ENCODE measurements at regions not wholly inside any gene's neighbourhood (a gene's known extent, or its start where the extent isn't known, plus 50 kb on each side); places are given as distances from the start of the nearest gene placed in this dataset.

DNA sequence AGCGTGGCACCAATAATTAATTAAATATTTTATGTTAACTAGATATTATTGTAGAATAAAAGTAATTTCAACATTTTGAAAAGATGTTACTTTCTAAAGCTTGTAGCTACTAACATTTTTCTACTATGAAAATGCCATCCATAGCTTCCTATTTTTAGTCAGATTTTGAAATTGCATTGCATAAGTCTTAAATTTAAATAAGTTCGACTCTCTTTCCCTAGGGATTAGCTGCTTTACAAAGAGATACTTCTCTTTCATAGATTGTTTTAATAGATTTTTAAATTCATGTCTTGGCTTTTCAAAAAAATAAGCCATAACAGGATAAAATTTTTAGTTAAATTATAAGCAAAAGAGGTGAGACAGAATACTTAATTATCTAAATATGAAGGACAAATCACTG lies 1279.6 kb downstream of the KCNT2 start:
- no peaks in the 10 kb centered on the region for H3K4me1 ChIP-seq (ENCODE audit: low read length)
- H3K4me2 ChIP-seq (ENCODE audit: low read depth, low read length, poor library complexity, severe bottlenecking) = no peak overlapping the region
- DNase-seq = no peak
- no peaks in the 10 kb centered on the region for H3K27me3 ChIP-seq (ENCODE audit: low read length)
- H3K9me3 ChIP-seq (ENCODE audit: low read length) = peaks cover 24% of the 10 kb centered on the region; the same call in 1 of the 2 replicates
- no peaks in the 10 kb centered on the region for H3K36me3 ChIP-seq (ENCODE audit: insufficient read depth, low read length)
- no peak overlapping the region for H3K9ac ChIP-seq (ENCODE audit: low read length)
- H4K20me1 ChIP-seq (ENCODE audit: insufficient read depth, low read depth, low read length) = no peaks in the 10 kb centered on the region
- no peak overlapping the region for H3K27ac ChIP-seq (ENCODE audit: low read length)
- H3K9me2 ChIP-seq (replicated peaks; ENCODE audit: insufficient read depth, low read length) = no peaks in the 10 kb centered on the region
- H2AFZ ChIP-seq (ENCODE audit: low read length) = no peak overlapping the region
- H3K4me3 ChIP-seq (ENCODE audit: low read length) = no peak overlapping the region
- H3K79me2 ChIP-seq (ENCODE audit: low read length) = no peaks in the 10 kb centered on the region

DNA sequence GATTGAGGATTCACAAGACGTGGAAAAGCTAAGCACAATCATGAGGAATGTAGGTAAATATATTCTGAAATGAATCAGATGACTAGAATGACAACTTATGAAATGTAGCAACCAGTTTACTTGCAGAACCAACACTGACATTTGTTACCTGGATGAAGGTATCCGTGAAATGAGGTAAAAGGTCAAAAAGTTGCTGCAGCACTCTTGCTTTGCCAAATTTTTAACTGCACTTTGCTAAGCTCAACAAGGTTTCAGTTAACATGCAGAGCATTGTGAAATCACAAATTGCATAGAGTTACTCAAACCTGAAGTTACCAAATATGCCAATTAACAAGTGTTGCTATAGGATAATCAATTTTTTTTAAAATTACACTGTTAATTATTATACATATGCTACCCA lies 1280.1 kb downstream of the KCNT2 start:
- H3K79me2 ChIP-seq (ENCODE audit: low read length) = no peaks in the 10 kb centered on the region
- DNase-seq = no peak
- H3K9ac ChIP-seq (ENCODE audit: low read length) = no peak overlapping the region
- H3K27me3 ChIP-seq (ENCODE audit: low read length) = no peaks in the 10 kb centered on the region
- no peaks in the 10 kb centered on the region for H3K36me3 ChIP-seq (ENCODE audit: insufficient read depth, low read length)
- no peaks in the 10 kb centered on the region for H4K20me1 ChIP-seq (ENCODE audit: insufficient read depth, low read depth, low read length)
- H3K9me3 ChIP-seq (ENCODE audit: low read length) = peaks cover 27% of the 10 kb centered on the region
- no peak overlapping the region for H3K4me3 ChIP-seq (ENCODE audit: low read length)
- no peak overlapping the region for H3K27ac ChIP-seq (ENCODE audit: low read length)
- no peaks in the 10 kb centered on the region for H3K4me1 ChIP-seq (ENCODE audit: low read length)
- no peak overlapping the region for H2AFZ ChIP-seq (ENCODE audit: low read length)
- H3K9me2 ChIP-seq (replicated peaks; ENCODE audit: insufficient read depth, low read length) = no peaks in the 10 kb centered on the region
- H3K4me2 ChIP-seq (ENCODE audit: low read depth, low read length, poor library complexity, severe bottlenecking) = no peak overlapping the region

DNA sequence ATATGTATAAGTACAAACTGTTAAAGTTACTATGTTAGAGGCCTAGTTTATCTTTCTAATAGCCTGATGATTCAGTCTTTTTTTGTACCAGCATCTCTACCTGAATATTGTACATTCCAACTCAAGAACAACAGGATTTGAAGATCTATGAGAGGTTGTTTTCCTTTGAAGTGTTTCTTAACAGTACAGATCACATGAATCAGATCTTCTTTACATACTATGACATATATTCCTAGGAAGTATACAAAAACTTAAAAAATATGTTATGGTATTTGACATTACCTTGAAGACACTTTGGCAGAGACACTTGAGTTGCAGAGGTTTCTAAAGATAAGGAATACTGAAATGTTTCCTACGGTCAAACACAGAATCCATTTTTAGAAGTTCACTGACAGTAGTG lies 1280.9 kb downstream of the KCNT2 start:
- H3K9me3 ChIP-seq (ENCODE audit: low read length) = peaks cover 31% of the 10 kb centered on the region
- H3K9ac ChIP-seq (ENCODE audit: low read length) = no peak overlapping the region
- no peaks in the 10 kb centered on the region for H3K9me2 ChIP-seq (replicated peaks; ENCODE audit: insufficient read depth, low read length)
- no peaks in the 10 kb centered on the region for H3K27me3 ChIP-seq (ENCODE audit: low read length)
- no peak for DNase-seq
- no peaks in the 10 kb centered on the region for H3K79me2 ChIP-seq (ENCODE audit: low read length)
- H4K20me1 ChIP-seq (ENCODE audit: insufficient read depth, low read depth, low read length) = no peaks in the 10 kb centered on the region
- no peaks in the 10 kb centered on the region for H3K4me1 ChIP-seq (ENCODE audit: low read length)
- no peak overlapping the region for H3K4me3 ChIP-seq (ENCODE audit: low read length)
- no peak overlapping the region for H2AFZ ChIP-seq (ENCODE audit: low read length)
- H3K4me2 ChIP-seq (ENCODE audit: low read depth, low read length, poor library complexity, severe bottlenecking) = no peak overlapping the region
- H3K36me3 ChIP-seq (ENCODE audit: insufficient read depth, low read length) = no peaks in the 10 kb centered on the region
- H3K27ac ChIP-seq (ENCODE audit: low read length) = no peak overlapping the region

DNA sequence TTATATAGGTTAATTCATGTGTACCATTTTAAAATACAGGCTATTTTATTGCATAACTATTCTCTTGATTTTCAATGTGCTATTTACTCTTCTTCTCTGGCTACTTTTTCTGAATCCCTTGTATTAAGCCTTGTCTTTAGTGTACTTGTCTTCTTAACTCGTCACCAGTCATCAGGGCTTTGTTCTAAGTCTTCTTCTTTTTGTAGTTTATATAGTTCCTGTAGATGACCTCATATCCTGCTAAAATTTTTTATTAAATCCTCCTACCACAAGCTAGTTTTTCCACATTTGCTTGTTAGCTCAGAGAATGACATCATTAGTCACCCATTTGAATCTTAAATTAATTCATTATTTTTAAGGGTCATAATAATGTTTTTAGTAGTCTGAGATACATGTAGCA lies 1281.9 kb downstream of the KCNT2 start:
- no peak overlapping the region for H3K4me2 ChIP-seq (ENCODE audit: low read depth, low read length, poor library complexity, severe bottlenecking)
- H3K4me1 ChIP-seq (ENCODE audit: low read length) = no peaks in the 10 kb centered on the region
- no peak for DNase-seq
- no peak overlapping the region for H3K27ac ChIP-seq (ENCODE audit: low read length)
- H3K9ac ChIP-seq (ENCODE audit: low read length) = no peak overlapping the region
- H3K9me2 ChIP-seq (replicated peaks; ENCODE audit: insufficient read depth, low read length) = no peaks in the 10 kb centered on the region
- peaks cover 30% of the 10 kb centered on the region for H3K9me3 ChIP-seq (ENCODE audit: low read length)
- no peaks in the 10 kb centered on the region for H3K36me3 ChIP-seq (ENCODE audit: insufficient read depth, low read length)
- H3K27me3 ChIP-seq (ENCODE audit: low read length) = no peaks in the 10 kb centered on the region
- H4K20me1 ChIP-seq (ENCODE audit: insufficient read depth, low read depth, low read length) = no peaks in the 10 kb centered on the region
- H2AFZ ChIP-seq (ENCODE audit: low read length) = no peak overlapping the region
- no peaks in the 10 kb centered on the region for H3K79me2 ChIP-seq (ENCODE audit: low read length)
- no peak overlapping the region for H3K4me3 ChIP-seq (ENCODE audit: low read length)

DNA sequence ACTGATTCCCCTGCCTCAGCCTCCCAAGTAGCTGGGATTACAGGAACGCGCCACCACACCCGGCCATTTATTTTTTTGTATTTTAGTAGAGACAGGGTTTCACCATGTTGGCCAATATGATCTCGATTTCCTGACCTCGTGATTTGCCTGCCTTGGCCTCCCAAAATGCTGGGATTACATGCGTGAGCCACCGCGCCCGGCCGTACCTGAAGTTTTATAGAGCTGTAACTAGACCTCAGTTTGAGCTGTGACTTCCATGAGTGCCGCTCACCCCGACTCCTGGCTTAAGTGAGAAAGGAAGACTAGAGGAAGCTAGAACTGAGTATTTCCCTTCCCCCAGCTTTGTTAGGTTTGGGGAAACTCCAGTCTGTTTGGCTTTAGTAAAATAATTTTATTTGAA lies 1283.1 kb downstream of the KCNT2 start:
- no peak overlapping the region for H2AFZ ChIP-seq (ENCODE audit: low read length)
- H3K9me3 ChIP-seq (ENCODE audit: low read length) = peaks cover 34% of the 10 kb centered on the region
- no peaks in the 10 kb centered on the region for H3K36me3 ChIP-seq (ENCODE audit: insufficient read depth, low read length)
- H3K27ac ChIP-seq (ENCODE audit: low read length) = no peak overlapping the region
- no peak overlapping the region for H3K4me2 ChIP-seq (ENCODE audit: low read depth, low read length, poor library complexity, severe bottlenecking)
- no peaks in the 10 kb centered on the region for H3K79me2 ChIP-seq (ENCODE audit: low read length)
- H3K9me2 ChIP-seq (replicated peaks; ENCODE audit: insufficient read depth, low read length) = no peaks in the 10 kb centered on the region
- no peaks in the 10 kb centered on the region for H3K27me3 ChIP-seq (ENCODE audit: low read length)
- no peak overlapping the region for H3K9ac ChIP-seq (ENCODE audit: low read length)
- no peaks in the 10 kb centered on the region for H3K4me1 ChIP-seq (ENCODE audit: low read length)
- H4K20me1 ChIP-seq (ENCODE audit: insufficient read depth, low read depth, low read length) = no peaks in the 10 kb centered on the region
- DNase-seq = no peak
- H3K4me3 ChIP-seq (ENCODE audit: low read length) = no peak overlapping the region

DNA sequence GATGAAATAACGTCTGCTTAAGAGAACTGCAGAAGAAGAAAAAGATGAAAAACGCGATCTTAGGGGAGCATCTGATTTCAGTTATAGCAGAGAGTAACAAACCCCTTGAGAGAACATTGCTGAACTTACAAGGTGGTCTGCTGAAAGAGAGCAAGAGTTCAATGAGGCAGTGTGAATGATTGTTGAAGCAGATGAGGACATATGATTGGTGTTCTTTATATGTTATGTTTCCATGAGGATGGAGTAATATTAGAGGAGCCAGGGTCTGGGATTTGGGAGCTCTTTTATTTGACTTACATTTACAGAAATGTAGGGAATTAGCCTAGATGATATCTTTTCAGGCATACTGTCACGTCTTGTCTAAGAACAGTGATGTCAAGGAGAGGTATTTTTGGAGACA lies 1302.0 kb downstream of the KCNT2 start:
- DNase-seq = no peak
- H4K20me1 ChIP-seq (ENCODE audit: insufficient read depth, low read depth, low read length) = no peaks in the 10 kb centered on the region

DNA sequence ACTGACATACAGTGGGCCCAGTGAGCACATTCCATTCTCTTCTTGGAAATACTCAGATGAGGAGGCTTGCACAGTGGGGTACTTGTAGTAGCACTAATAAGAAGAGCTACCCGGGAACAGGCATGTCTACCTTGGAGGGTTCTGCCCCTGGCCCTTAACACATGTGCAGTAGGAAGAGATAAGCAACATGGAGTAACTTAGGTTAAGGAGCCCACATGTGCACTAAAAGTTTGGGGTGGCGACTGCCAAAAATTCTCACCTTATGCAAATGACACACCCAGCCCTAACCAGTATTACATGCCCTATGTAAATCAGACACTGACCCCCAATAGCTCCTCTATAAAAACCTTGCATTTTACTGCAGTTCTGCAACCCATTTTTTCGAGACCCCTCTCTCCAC lies 1313.3 kb downstream of the KCNT2 start:
- Histone ChIP-seq H3K9me3 (ENCODE audit: low read length) (peaks cover 6% of the 10 kb centered on the region; the same call in 1 of the 2 replicates), H4K20me1 (ENCODE audit: insufficient read depth, low read depth, low read length) (no peaks in the 10 kb centered on the region), H3K9me2 (replicated peaks; ENCODE audit: insufficient read depth, low read length) (no peaks in the 10 kb centered on the region), H3K27ac (ENCODE audit: low read length) (no peak overlapping the region), H3K4me3 (ENCODE audit: low read length) (no peak overlapping the region), H3K27me3 (ENCODE audit: low read length) (no peaks in the 10 kb centered on the region), H2AFZ (ENCODE audit: low read length) (no peak overlapping the region), H3K9ac (ENCODE audit: low read length) (no peak overlapping the region), H3K36me3 (ENCODE audit: insufficient read depth, low read length) (no peaks in the 10 kb centered on the region), H3K4me1 (ENCODE audit: low read length) (no peaks in the 10 kb centered on the region), H3K79me2 (ENCODE audit: low read length) (no peaks in the 10 kb centered on the region), H3K4me2 (ENCODE audit: low read depth, low read length, poor library complexity, severe bottlenecking) (no peak overlapping the region)
- DNase-seq = no peak

More for the DNA sequence above, 1302.0 kb downstream of the KCNT2 start:
- H3K27ac ChIP-seq (ENCODE audit: low read length) = no peak overlapping the region
- no peak overlapping the region for H3K4me2 ChIP-seq (ENCODE audit: low read depth, low read length, poor library complexity, severe bottlenecking)
- no peaks in the 10 kb centered on the region for H3K27me3 ChIP-seq (ENCODE audit: low read length)
- peaks cover 9% of the 10 kb centered on the region; the same call in 1 of the 2 replicates for H3K9me3 ChIP-seq (ENCODE audit: low read length)
- H2AFZ ChIP-seq (ENCODE audit: low read length) = no peak overlapping the region
- H3K4me1 ChIP-seq (ENCODE audit: low read length) = no peaks in the 10 kb centered on the region
- no peak overlapping the region for H3K9ac ChIP-seq (ENCODE audit: low read length)
- no peak overlapping the region for H3K4me3 ChIP-seq (ENCODE audit: low read length)
- no peaks in the 10 kb centered on the region for H3K9me2 ChIP-seq (replicated peaks; ENCODE audit: insufficient read depth, low read length)
- no peaks in the 10 kb centered on the region for H3K36me3 ChIP-seq (ENCODE audit: insufficient read depth, low read length)
- no peaks in the 10 kb centered on the region for H3K79me2 ChIP-seq (ENCODE audit: low read length)

DNA sequence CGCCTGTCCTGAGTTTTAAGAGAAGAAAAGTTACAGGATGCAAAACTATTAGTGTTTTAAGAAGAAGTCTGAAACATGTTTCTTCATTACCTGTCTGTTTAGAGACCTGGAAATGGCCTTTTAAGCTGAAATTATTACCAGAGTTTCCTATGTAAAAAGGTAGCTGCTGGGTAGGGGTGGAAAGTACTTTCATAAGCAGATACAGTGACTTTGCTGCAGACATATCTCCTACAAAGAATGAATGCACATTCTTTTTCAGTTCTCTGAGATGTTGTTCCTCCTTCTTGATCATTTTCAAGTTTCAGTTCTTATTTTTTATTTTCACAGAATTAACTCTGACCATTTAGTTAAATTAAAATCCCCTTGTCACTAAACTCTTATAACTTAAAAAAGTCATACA lies 1329.6 kb downstream of the KCNT2 start:
- Histone ChIP-seq H3K9me2 (replicated peaks; ENCODE audit: insufficient read depth, low read length) (no peaks in the 10 kb centered on the region), H3K27ac (ENCODE audit: low read length) (no peak overlapping the region), H3K27me3 (ENCODE audit: low read length) (no peaks in the 10 kb centered on the region), H3K9me3 (ENCODE audit: low read length) (no peaks in the 10 kb centered on the region; the same call in 1 of the 2 replicates), H3K4me2 (ENCODE audit: low read depth, low read length, poor library complexity, severe bottlenecking) (no peak overlapping the region), H2AFZ (ENCODE audit: low read length) (no peak overlapping the region), H3K9ac (ENCODE audit: low read length) (no peak overlapping the region), H4K20me1 (ENCODE audit: insufficient read depth, low read depth, low read length) (no peaks in the 10 kb centered on the region), H3K4me3 (ENCODE audit: low read length) (no peak overlapping the region), H3K36me3 (ENCODE audit: insufficient read depth, low read length) (no peaks in the 10 kb centered on the region), H3K79me2 (ENCODE audit: low read length) (no peaks in the 10 kb centered on the region), H3K4me1 (ENCODE audit: low read length) (no peaks in the 10 kb centered on the region)
- DNase-seq = no peak

DNA sequence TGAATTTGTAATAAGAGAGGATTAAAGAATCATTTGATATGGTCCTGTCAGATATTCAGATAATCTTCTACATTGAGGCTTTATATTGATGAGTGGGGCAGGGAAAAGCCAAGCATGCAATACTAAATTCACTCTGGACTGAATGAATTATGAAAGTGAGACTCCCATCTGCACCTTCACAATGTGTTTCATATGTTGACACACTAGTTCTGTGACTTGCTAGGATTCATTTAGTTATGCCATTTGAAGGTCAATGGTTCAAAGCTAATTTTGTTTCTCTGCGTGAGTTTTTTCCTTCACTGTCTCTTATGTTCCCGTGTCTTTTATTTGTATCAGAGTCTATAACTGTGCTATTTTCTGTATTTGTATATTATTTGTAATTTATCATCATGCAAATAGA lies 1332.5 kb downstream of the KCNT2 start:
- no peaks in the 10 kb centered on the region for H3K79me2 ChIP-seq (ENCODE audit: low read length)

More for the DNA sequence above, 1332.5 kb downstream of the KCNT2 start:
- no peaks in the 10 kb centered on the region for H3K9me2 ChIP-seq (replicated peaks; ENCODE audit: insufficient read depth, low read length)
- H3K27me3 ChIP-seq (ENCODE audit: low read length) = no peaks in the 10 kb centered on the region
- no peak for DNase-seq
- no peak overlapping the region for H3K4me2 ChIP-seq (ENCODE audit: low read depth, low read length, poor library complexity, severe bottlenecking)
- no peak overlapping the region for H3K9ac ChIP-seq (ENCODE audit: low read length)
- H3K4me1 ChIP-seq (ENCODE audit: low read length) = no peaks in the 10 kb centered on the region
- no peaks in the 10 kb centered on the region for H4K20me1 ChIP-seq (ENCODE audit: insufficient read depth, low read depth, low read length)
- H3K4me3 ChIP-seq (ENCODE audit: low read length) = no peak overlapping the region
- no peak overlapping the region for H2AFZ ChIP-seq (ENCODE audit: low read length)
- H3K9me3 ChIP-seq (ENCODE audit: low read length) = no peaks in the 10 kb centered on the region; the same call in 1 of the 2 replicates
- H3K27ac ChIP-seq (ENCODE audit: low read length) = no peak overlapping the region
- H3K36me3 ChIP-seq (ENCODE audit: insufficient read depth, low read length) = no peaks in the 10 kb centered on the region

Data from Karpas-422 (cell line).